Kasumi-1 (cell line): ENCODE measurements at regions not wholly inside any gene's neighbourhood (a gene's known extent, or its start where the extent isn't known, plus 50 kb on each side); places are given as distances from the start of the nearest gene placed in this dataset.
"Not testable (repeated sequence)": the region's sequence is repeated elsewhere in the genome, so short reads cannot be mapped to it uniquely, and the experiment has no call there.

Experiments
- DNase-seq, 2 experiments: peaks; one replicate each; lab custom pipeline; 2025; lab: John Stamatoyannopoulos, UW

GRCh38 chr4:15291122-15291521 is 136.7 kb upstream of the C1QTNF7 start:
- DNase-seq, result no peak

GRCh38 chr4:15293711-15294110 is 134.1 kb upstream of the C1QTNF7 start:
- DNase-seq, result no peak

DNA sequence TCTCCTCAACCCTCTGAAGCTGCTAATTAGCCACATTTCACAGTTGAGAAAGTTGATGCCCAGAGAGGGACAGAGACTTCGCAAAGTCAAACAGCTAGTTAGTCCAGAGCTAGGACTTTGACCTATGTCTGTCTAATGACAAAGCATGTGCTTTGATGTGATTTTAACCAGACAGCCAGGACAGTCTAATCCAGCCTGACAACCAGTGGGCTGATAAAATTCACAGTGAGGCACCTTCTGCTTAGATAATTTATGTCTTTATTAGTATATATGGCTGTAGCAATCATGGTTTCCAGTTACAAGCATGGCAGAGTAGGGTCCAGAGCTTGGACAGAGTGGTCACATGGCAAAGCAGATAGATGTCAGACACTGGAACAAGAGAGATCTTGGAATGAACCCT is 133.6 kb upstream of the C1QTNF7 start:
- no peak for DNase-seq

DNA sequence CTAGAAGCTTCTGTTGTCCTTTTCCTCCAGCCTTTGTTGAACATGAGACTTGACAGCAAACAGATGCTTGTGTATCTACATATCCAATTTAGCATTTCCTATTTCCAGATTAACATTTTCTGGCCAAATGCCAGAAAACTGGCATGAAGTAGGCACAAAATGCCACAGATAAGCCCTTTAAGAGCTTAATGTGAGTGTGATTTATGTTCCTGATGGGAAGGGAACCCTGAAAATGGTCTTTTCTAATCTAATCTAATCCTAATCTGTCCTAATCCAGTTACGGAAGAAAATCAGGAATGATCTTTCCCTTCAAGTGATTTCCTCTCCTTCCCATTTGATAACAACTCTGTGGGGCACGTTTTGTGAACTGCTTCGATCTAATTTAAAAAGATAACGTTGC is 133.0 kb upstream of the C1QTNF7 start:
- DNase-seq, result no peak

GRCh38 chr4:15295421-15296162 is 132.2 kb upstream of the C1QTNF7 start:
- DNase-seq, result no peak

DNA sequence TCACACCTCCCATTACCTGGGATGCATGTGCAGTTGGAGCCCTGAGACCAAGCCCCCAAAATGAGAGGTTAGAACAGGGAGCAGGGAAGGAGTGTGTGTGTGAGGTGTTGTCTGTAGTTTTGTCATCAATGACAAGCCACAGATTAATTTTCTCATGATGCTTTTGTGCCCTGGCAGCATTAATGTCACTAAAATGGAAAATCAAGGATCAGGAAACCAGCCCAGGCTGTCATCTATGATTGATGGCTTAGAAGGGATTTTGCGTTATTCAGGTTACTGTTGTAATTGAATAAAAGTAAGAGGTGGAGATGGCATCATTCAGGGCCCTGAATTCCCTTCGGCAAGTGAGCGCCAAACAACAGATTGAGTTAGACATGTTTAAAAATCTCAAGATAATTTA is 130.5 kb upstream of the C1QTNF7 start:
- no peak for DNase-seq

DNA sequence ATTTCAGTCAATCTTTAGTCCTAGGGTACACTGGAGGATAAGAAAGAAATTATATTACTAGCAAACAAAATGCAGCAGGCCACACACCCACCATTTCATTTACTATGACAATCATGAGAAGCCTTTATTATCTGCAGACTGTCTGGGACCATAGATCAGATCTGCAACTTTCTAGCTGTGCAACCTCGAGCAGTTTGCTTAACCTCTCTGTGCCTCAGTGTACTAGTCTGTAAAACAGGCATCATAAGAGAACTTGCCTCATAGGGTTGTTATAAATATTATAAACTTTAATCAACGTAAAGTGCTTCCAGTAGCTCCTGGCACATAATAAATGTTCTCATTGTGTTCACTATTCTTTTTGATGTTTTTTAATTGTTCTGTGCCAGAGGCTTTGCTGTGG is 128.2 kb upstream of the C1QTNF7 start:
- no peak for DNase-seq

- DNase-seq, result no peak
Observed at GRCh38 chr4:15303052-15303641, 124.7 kb upstream of the C1QTNF7 start.

DNA sequence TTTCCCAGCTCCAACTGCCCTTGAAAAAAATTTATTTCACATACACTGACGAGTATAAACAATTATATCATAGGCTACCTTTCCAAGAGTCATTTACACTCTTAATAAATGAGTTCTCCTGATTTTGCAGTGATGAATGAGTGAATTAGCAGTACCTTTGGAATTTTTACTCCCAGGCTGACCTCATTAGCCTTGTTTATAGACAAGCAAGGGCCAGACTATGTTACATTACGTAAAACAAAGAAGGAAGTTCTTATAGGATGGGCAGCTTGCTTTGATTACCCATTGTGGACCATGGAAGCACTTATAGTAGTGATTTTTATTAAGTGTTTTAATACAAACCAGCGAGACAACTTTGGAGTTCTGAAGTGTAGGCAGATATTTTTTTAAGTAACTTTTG is 112.9 kb upstream of the C1QTNF7 start:
- no peak for DNase-seq

GRCh38 chr4:15317246-15317645 is 110.6 kb upstream of the C1QTNF7 start:
- DNase-seq, result no peak

GRCh38 chr4:15318621-15319348 is 109.0 kb upstream of the C1QTNF7 start:
- no peak for DNase-seq

- no peak for DNase-seq
Observed at GRCh38 chr4:15320121-15320678, 107.6 kb upstream of the C1QTNF7 start.

DNA sequence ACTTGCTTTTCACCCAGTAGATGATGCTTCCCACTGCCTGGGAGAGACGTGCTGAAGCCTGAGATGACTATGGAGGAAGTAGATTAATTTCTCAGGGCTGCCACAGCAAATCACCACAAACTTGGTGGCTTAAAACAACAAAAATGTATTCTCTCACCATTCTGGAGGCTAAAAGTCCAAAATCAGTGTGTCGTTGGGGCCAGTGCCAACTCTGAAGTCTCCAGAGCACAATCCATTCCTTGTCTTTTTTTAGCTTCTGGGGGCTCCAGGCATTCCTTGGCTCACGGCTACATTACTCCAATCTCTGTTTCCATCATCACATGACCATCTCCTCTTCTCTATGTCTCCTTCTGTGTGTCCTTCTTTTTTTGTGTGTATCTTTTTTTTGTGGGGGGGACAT is 105.8 kb upstream of the C1QTNF7 start:
- DNase-seq, result no peak

- DNase-seq, result no peak
Observed at GRCh38 chr4:15325987-15326386, 101.8 kb upstream of the C1QTNF7 start.

DNA sequence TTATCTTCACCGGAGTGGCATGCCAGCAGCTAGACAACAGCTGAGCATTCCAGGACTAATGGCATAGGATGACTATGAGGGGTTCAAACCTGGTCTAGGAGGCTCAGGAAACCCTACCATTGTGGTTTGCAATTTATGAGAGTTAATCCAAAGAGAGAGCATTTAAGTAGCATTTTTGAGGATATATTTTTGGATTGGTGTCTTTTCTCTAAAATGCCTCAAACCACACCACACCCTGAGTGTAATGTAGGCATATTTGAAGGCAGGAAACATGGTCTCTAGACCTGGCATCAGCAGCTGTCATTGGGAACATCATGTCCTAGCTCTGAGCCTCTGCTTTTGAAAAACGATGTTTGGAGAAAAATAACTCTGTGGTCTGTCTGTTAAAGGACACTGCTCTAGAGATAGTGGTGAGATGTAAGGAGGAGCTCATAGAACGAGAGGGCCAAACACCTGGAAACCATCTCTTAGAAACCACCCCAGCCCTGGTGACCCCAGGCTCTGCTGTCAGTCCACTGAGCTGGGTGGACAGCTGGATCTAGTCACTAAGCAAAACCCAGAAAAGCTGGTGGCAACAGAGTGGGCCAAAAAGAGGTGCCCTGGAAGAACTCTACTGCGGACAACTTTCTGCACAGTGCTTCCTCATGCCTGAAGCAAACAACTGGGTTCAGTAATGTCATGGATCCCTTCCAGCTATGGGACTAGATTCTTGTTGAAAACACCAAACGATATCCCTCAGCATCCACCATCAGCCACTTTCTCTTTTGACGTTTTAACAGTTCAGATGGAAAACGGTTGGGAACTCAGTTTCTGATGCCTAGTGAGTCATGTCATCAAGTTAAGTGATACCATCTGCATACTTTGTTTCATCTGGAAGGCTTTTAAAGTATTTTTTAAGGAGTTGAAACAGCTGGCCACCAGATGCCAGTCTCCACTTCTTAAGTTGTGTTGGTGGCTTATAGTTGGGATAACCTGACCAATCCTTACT is 100.2 kb upstream of the C1QTNF7 start:
- DNase-seq, result no peak

GRCh38 chr4:15331930-15332329 is 95.9 kb upstream of the C1QTNF7 start:
- no peak for DNase-seq

DNA sequence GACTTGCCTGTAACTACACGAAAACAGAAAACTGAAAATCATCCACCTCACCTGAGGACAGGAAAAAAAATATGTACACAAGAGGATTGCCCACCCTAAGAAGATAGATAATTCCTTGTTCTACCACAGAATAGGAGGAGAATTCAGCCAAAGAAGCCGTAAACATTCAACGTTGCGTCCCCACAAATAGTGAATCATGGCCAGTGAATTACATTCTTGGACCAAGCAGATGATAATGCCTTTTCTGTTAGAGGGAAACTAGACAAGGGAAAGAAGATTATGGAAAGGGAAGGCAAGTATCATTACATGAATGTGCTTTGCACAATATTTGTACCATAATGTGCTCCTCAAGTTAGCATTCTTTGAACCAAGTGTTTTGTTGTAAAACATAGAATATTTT is 95.5 kb upstream of the C1QTNF7 start:
- DNase-seq, result no peak

DNA sequence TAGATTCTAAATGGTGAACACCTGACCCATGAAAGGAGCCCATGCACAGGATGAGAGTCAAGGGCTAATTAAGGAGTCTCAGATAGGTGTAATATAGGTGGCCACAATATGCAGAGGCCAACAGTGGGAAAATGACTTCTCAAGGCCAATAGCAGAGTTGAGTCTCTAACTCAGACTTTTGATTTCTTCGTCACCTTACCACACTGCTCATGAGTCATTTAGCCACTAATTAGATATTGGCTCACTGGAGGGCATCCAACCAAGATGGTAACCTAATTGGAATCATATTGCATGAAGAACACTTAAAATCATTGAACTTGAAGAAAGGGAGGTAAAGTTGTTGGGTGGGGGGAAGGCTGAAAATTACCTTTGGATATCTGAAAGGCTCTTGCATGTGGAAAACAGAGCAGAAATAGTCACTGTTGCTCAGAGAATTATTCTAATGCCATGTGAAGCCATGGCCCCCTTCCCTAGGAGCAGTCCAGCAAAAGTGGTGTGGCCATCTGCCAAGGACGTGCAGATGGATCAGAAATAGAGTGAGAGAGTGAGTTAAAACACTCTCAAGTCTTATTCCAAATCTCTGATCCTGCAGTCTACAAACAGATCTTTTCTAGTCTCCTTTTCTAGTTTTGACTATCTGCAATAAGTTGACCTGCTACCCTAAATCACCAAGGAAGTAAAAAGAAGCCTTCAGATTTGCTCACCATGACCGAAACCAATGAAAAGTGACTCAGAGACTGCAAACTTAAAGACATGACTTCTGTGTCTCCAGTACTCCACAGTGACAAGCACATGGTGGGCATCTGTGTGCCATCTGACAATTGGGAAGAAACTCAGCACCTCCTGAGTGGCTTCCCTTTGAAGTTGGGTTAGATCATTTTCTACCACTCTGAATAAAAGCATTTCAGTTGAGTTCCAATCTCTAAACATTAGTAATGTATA is 93.9 kb upstream of the C1QTNF7 start:
- DNase-seq, result no peak

GRCh38 chr4:15336410-15337167 is 91.2 kb upstream of the C1QTNF7 start:
- no peak for DNase-seq

- not testable (repeated sequence) for DNase-seq
Observed at GRCh38 chr4:15337168-15337657, 90.6 kb upstream of the C1QTNF7 start.
